Upper lobe of left lung (tissue), 4 donors: ENCODE measurements at regions not wholly inside any gene's neighbourhood (a gene's known extent, or its start where the extent isn't known, plus 50 kb on each side); places are given as distances from the start of the nearest gene placed in this dataset.

Experiments used
- EP300 ChIP-seq, 4 donors: sonication (generic); formaldehyde crosslinking; IDR thresholded peaks; one replicate each; pipeline ENCODE4 v1.5.1; 2017; ENCODE audit warnings: antibody characterized with exemption in 4 of 4, control low read depth in 2 of 4
- POLR2A ChIP-seq, 4 donors: fragments of 450-650 bp; IDR thresholded peaks; one replicate each; pipeline ENCODE4 v1.5.1; 2016 to 2017; ENCODE audit warnings: antibody characterized with exemption in 4 of 4, mild to moderate bottlenecking in 2 of 4
- POLR2AphosphoS5 ChIP-seq, 2 donors: sonication (generic); formaldehyde crosslinking; IDR thresholded peaks; one replicate each; pipeline ENCODE4 v1.5.1; 2017; ENCODE audit warnings: antibody characterized with exemption in 2 of 2
- TF ChIP-seq, protein P1 (sequence below), 6 experiments: fragments of 450-650 bp in 4 of 6; fragments of 200-600 bp in 2 of 6; sonication (generic) in 2 of 6; IDR thresholded peaks; one replicate each; pipeline ENCODE4 v1.5.1; 2016 to 2019; ENCODE audit warnings: antibody characterized with exemption in 6 of 6

- TF ChIP-seq, protein P1, sequence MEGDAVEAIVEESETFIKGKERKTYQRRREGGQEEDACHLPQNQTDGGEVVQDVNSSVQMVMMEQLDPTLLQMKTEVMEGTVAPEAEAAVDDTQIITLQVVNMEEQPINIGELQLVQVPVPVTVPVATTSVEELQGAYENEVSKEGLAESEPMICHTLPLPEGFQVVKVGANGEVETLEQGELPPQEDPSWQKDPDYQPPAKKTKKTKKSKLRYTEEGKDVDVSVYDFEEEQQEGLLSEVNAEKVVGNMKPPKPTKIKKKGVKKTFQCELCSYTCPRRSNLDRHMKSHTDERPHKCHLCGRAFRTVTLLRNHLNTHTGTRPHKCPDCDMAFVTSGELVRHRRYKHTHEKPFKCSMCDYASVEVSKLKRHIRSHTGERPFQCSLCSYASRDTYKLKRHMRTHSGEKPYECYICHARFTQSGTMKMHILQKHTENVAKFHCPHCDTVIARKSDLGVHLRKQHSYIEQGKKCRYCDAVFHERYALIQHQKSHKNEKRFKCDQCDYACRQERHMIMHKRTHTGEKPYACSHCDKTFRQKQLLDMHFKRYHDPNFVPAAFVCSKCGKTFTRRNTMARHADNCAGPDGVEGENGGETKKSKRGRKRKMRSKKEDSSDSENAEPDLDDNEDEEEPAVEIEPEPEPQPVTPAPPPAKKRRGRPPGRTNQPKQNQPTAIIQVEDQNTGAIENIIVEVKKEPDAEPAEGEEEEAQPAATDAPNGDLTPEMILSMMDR (IDR thresholded peaks at IDR 0.05): no peak
- TF ChIP-seq EP300 (IDR thresholded peaks at IDR 0.05) (no peak), POLR2A (IDR thresholded peaks at IDR 0.05) (no peak), POLR2AphosphoS5 (IDR thresholded peaks at IDR 0.05) (no peak)
These were observed 511.0 kb upstream of the RIOK2 start for GRCh38 chr5:97694091-97694490.
